Right lobe of liver (tissue), 6 donors: ENCODE measurements at regions not wholly inside any gene's neighbourhood (a gene's known extent, or its start where the extent isn't known, plus 50 kb on each side); places are given as distances from the start of the nearest gene placed in this dataset.

Experiments
- ATAC-seq, 4 donors: fragments of 200-7000 bp; cut with Tn5 transposase; one replicate each; pipeline ENCODE4 v1.9.1; 2020; ENCODE audit warnings: mild to moderate bottlenecking in 4 of 4, moderate library complexity in 4 of 4
- DNase-seq, 3 donors: peaks; one replicate each; pipeline ENCODE4 v3.0.0-alpha.2; 2020
- H3K27ac ChIP-seq, 3 donors: fragments of 200-600 bp; one replicate each; pipeline ENCODE4 v1.8.0; 2022
- H3K27me3 ChIP-seq, 2 donors: fragments of 200-600 bp; one replicate each; pipeline ENCODE4 v1.8.0; 2022
- H3K36me3 ChIP-seq, 4 donors: fragments of 200-600 bp; sonication (generic) in 1 of 4; one replicate each; pipeline versions ENCODE4 v1.5.1 to v1.8.0; 2017 to 2022; ENCODE audit warnings: control low read depth in 1 of 4
- H3K4me1 ChIP-seq, 4 donors: fragments of 200-600 bp; sonication (generic) in 1 of 4; one replicate each; pipeline versions ENCODE4 v1.5.1 to v1.8.0; 2017 to 2022; ENCODE audit warnings: control low read depth in 1 of 4
- H3K4me3 ChIP-seq, 3 donors: fragments of 200-600 bp; one replicate each; pipeline ENCODE4 v1.8.0; 2022
- H3K9me3 ChIP-seq, 4 donors: fragments of 200-600 bp; sonication (generic) in 1 of 4; one replicate each; pipeline versions ENCODE4 v1.5.1 to v1.8.0; 2017 to 2022; ENCODE audit warnings: control low read depth in 1 of 4
- POLR2A ChIP-seq: fragments of 450-650 bp; IDR thresholded peaks from one replicate; pipeline ENCODE4 v1.6.1; 2017; ENCODE audit warnings: antibody characterized with exemption, mild to moderate bottlenecking
- WGBS: methylation state at CpG from one replicate; pipeline ENCODE4 v1.1.6; 2018; ENCODE audit warnings: low coverage, low lambda C conversion rate; ENCODE audit not compliant: insufficient coverage; ENCODE audit errors: missing lambda C conversion rate; 5-methylcytosine and 5-hydroxymethylcytosine counted together
- intact Hi-C, 2 donors: fragments of 100-400 bp; cut with DNase I; formaldehyde crosslinking; loops; one replicate each; pipeline versions ENCODE4 v1.11.2 to v1.14.1; 2022
- TF ChIP-seq, protein P1 (sequence below), 4 donors: fragments of 200-600 bp in 3 of 4; fragments of 450-650 bp in 1 of 4; IDR thresholded peaks; one replicate each; pipeline versions ENCODE4 v1.5.1 to v1.8.0; 2016 to 2022; ENCODE audit warnings: antibody characterized with exemption in 4 of 4, mild to moderate bottlenecking in 2 of 4
- donor health status: DM: no; HTN: yes; CAD: no.
- donor health status: DM: no; HTN: no; CAD: no.
- donor health status: DM: no; HTN: no; CAD: no.
- donor health status: DM: no; HTN: yes; CAD: no.
- donor health status: DM: no; HTN: yes; CAD: no.

DNA sequence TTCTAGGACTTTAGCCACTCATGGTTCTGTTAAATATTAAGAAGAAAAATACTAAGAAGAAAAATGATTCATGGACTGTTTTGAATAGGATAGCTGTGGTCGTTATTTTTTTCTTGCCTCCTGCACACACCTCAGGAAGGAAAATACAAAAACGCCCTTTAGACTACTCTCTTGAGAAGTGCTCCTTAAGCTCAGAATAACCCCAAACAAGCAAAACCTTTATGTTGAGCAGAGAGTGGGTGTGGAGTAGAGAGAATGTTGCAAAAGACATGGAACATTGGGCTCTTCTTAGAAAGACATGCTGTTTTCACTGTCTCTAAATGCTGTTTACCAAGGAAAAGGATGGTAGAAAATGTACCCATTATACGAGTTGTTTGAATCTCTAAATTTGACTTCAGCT lies 140.3 kb downstream of the LMNTD1 start:
- H3K36me3 ChIP-seq, result no peaks in the 10 kb centered on the region
- DNase-seq, result no peak
- TF ChIP-seq, protein P1, sequence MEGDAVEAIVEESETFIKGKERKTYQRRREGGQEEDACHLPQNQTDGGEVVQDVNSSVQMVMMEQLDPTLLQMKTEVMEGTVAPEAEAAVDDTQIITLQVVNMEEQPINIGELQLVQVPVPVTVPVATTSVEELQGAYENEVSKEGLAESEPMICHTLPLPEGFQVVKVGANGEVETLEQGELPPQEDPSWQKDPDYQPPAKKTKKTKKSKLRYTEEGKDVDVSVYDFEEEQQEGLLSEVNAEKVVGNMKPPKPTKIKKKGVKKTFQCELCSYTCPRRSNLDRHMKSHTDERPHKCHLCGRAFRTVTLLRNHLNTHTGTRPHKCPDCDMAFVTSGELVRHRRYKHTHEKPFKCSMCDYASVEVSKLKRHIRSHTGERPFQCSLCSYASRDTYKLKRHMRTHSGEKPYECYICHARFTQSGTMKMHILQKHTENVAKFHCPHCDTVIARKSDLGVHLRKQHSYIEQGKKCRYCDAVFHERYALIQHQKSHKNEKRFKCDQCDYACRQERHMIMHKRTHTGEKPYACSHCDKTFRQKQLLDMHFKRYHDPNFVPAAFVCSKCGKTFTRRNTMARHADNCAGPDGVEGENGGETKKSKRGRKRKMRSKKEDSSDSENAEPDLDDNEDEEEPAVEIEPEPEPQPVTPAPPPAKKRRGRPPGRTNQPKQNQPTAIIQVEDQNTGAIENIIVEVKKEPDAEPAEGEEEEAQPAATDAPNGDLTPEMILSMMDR (IDR thresholded peaks at IDR 0.05), result no peak
- TF ChIP-seq POLR2A, result no peak
- 66% methylated on average over 3 of the region's 3 CpGs for whole genome bisulfite sequencing
- H3K27me3 ChIP-seq, result no peaks in the 10 kb centered on the region
- H3K4me1 ChIP-seq, result no peaks in the 10 kb centered on the region
- H3K4me3 ChIP-seq, result no peak overlapping the region
- no peaks in the 10 kb centered on the region for H3K9me3 ChIP-seq
- H3K27ac ChIP-seq, result no peak overlapping the region
- ATAC-seq, result no peak
- intact Hi-C loops, result no loop called here

DNA sequence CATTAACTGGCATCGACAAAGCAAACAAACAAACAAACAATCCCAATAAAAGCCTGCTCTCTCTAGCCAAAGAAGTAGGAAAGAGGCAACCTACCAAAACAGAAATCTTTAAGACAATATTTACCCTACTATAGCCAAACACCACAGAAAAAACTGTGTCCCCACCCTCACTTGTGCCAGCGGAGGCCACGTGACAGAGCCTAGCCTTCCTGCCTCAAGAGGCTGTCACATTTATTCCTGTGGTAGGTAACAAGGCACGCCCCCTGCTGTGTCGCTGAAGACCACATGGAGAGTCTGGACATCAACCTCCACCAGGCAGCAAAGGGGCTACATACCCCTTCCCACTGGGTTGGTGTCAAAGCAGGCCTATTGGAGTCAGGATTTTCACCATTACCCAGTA lies 148.1 kb downstream of the LMNTD1 start:
- Histone ChIP-seq H3K4me3 (no peak overlapping the region), H3K27ac (no peak overlapping the region), H3K9me3 (no peaks in the 10 kb centered on the region), H3K4me1 (no peaks in the 10 kb centered on the region), H3K36me3 (no peaks in the 10 kb centered on the region), H3K27me3 (no peaks in the 10 kb centered on the region)
- DNase-seq (no peak), ATAC-seq (peak in 2 of 4 donors; percentile 27 to 44)
- 73% methylated on average over 1 of the region's 5 CpGs for WGBS
- intact Hi-C loops, result no loop called here
- TF ChIP-seq POLR2A, result no peak
- TF ChIP-seq, protein P1 (IDR thresholded peaks at IDR 0.05), result no peak

DNA sequence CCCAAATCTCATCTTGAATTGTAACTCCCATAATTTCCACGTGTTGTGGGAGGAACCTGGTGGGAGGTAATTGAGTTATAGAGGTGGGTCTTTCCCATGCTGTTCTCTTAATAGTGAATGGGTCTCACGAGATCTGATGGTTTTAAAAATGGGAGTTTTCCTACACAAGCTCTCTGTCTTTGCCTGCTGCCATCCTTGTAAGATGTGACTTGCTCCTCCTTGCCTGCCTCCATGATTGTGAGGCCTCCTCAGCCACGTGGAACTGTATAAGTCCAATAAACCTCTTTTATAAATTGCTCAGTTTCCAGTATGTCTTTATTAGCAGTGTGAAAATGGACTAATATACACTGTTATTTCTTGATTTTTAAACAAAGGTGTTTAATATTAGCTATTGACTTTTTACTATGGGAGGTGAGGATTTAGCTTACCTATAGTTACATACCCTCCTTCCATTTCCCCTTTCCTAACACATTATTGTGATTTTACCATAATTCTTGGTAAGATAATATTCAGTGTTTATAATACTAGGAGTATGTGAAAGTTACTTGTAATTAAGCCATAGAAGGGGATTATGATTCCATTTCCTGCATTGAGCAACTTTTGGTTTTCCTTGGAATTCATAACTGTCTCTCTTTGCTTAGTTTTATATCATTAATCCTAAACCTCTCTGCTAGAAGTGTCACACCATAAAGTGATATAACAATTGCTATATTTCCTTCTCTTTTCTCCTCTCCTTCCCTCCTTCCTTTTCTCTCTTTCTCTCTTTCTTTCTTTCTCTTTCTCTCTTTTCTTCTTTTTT lies 151.0 kb upstream of the KRAS start:
- no peaks in the 10 kb centered on the region for H3K9me3 ChIP-seq
- intact Hi-C loops, result no loop called here
- H3K27ac ChIP-seq, result no peak overlapping the region
- TF ChIP-seq POLR2A, result no peak
- TF ChIP-seq, protein P1 (IDR thresholded peaks at IDR 0.05), result no peak
- H3K4me1 ChIP-seq, result no peaks in the 10 kb centered on the region
- 73% methylated on average over 1 of the region's 3 CpGs for WGBS
- DNase-seq (no peak), ATAC-seq (no peak)
- no peaks in the 10 kb centered on the region for H3K36me3 ChIP-seq
- H3K27me3 ChIP-seq, result no peaks in the 10 kb centered on the region
- no peak overlapping the region for H3K4me3 ChIP-seq

DNA sequence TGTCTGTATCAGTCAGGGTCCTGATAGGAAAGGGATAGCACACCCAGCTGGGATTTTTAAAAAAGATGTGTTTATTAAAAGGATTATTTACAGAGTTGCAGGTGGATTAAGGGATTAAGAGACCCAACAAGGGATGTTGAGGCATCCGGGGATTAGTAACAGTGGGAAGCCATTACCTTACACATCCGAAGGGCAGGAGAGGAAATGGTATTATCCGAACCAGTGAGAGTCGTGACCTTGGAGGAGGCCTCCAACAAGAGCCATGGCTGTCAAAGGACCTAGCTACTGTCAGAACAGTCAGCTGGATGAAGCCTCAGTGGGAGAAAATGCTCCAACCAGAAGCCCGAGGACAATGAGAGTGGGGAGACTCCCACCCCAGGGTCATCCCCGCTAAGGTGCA lies 146.3 kb upstream of the KRAS start:
- DNase-seq (no peak), ATAC-seq (no peak)
- no peaks in the 10 kb centered on the region for H3K4me1 ChIP-seq
- no peaks in the 10 kb centered on the region for H3K36me3 ChIP-seq
- 85% methylated on average over 3 of the region's 6 CpGs for WGBS
- H3K4me3 ChIP-seq, result no peak overlapping the region
- no peaks in the 10 kb centered on the region for H3K27me3 ChIP-seq
- no peak for TF ChIP-seq POLR2A
- TF ChIP-seq, protein P1 (IDR thresholded peaks at IDR 0.05), result no peak
- no peak overlapping the region for H3K27ac ChIP-seq
- intact Hi-C loops, result no loop called here
- no peaks in the 10 kb centered on the region for H3K9me3 ChIP-seq
